ENCODE measurements at regions not wholly inside any gene's neighbourhood (a gene's known extent, or its start where the extent isn't known, plus 50 kb on each side); places are given as distances from the start of the nearest gene placed in this dataset.
"Not testable (repeated sequence)": the region's sequence is repeated elsewhere in the genome, so short reads cannot be mapped to it uniquely, and the experiment has no call there.

GRCh38 chr15:24202297-24202696 is 473.3 kb upstream of the NPAP1 start:
- TF ChIP-seq POLR2A (IDR thresholded peaks at IDR 0.05; ENCODE audit: low read depth); CTCF (IDR thresholded peaks at IDR 0.05): not testable (repeated sequence)

All from esophagus muscularis mucosa (tissue), 3 donors.